Ishikawa (cell line): ENCODE measurements at regions not wholly inside any gene's neighbourhood (a gene's known extent, or its start where the extent isn't known, plus 50 kb on each side); places are given as distances from the start of the nearest gene placed in this dataset.

Experiments used
- CREB1 ChIP-seq: IDR thresholded peaks from 2 replicates; pipeline ENCODE4 v1.6.1; 2012; ENCODE audit warnings: low read depth
- EP300 ChIP-seq: IDR thresholded peaks from 2 replicates; pipeline ENCODE4 v1.6.1; 2012; ENCODE audit warnings: borderline replicate concordance
- RAD21 ChIP-seq: IDR thresholded peaks from 2 replicates; pipeline ENCODE4 v1.6.1; 2012; ENCODE audit warnings: low read depth
- REST ChIP-seq: IDR thresholded peaks from 2 replicates; pipeline ENCODE4 v1.6.1; 2012; ENCODE audit warnings: low read depth, mild to moderate bottlenecking
- TEAD4 ChIP-seq: IDR thresholded peaks from 2 replicates; pipeline ENCODE4 v1.6.1; 2012
- ZBTB7A ChIP-seq: IDR thresholded peaks from 2 replicates; pipeline ENCODE4 v1.6.1; 2012; ENCODE audit warnings: low read depth
- TF ChIP-seq, protein P1 (sequence below): IDR thresholded peaks from 2 replicates; pipeline ENCODE4 v1.6.1; 2012

DNA sequence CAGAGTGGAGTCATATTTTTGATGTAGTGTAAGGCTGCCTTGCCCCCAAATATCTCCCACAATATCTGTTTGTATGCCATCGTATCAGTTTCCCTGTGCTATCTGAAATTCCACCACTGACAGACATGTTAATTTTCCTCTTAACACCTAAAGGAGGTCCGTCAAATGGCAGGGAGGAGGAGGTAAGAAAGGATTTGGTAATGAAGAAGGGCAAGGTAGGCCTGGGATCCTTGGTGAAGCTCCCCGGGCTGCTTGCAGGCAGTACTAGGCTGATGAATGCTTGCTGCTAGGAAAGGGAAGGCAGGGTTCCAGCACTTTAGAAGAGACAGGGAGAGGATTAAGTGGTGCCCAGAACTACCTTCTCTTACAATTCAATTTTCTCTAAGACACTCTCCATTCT, 402.4 kb upstream of the ZP4 start:
- TF ChIP-seq TEAD4 (no peak), ZBTB7A (no peak), CREB1 (no peak), REST (no peak), EP300 (no peak), RAD21 (no peak)
- TF ChIP-seq, protein P1, sequence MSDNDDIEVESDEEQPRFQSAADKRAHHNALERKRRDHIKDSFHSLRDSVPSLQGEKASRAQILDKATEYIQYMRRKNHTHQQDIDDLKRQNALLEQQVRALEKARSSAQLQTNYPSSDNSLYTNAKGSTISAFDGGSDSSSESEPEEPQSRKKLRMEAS = no peak
